Gastroesophageal sphincter (tissue), 4 donors: ENCODE measurements at regions not wholly inside any gene's neighbourhood (a gene's known extent, or its start where the extent isn't known, plus 50 kb on each side); places are given as distances from the start of the nearest gene placed in this dataset.

ENCODE experiments used
- ATAC-seq: fragments of 150-250 bp; one replicate; pipeline ENCODE4 v1.9.1; 2016; ENCODE audit warnings: mild to moderate bottlenecking, moderate library complexity
- H3K27ac ChIP-seq, 4 donors: fragments of 200-600 bp; sonication (generic) in 3 of 4; 1 replicate in 3 of 4; 2 replicates in 1 of 4; pipeline ENCODE4 v1.5.1; 2016 to 2019
- H3K27me3 ChIP-seq: fragments of 200-600 bp; sonication (generic); one replicate; pipeline ENCODE4 v1.5.1; 2019
- H3K36me3 ChIP-seq, 2 donors: fragments of 200-600 bp; sonication (generic); one replicate each; pipeline ENCODE4 v1.5.1; 2019; ENCODE audit warnings: control low read depth in 1 of 2
- H3K4me1 ChIP-seq, 3 donors: fragments of 200-600 bp; sonication (generic); 1 replicate in 2 of 3; 2 replicates in 1 of 3; pipeline ENCODE4 v1.5.1; 2016 to 2019; ENCODE audit warnings: control low read depth in 2 of 3
- H3K4me3 ChIP-seq, 2 donors: fragments of 200-600 bp; sonication (generic); one replicate each; pipeline ENCODE4 v1.5.1; 2019; ENCODE audit warnings: mild to moderate bottlenecking in 1 of 2, moderate library complexity in 1 of 2
- H3K9me3 ChIP-seq, 3 donors: fragments of 200-600 bp; sonication (generic); one replicate each; pipeline ENCODE4 v1.5.1; 2017 to 2019; ENCODE audit warnings: control low read depth in 2 of 3
- CTCF ChIP-seq, 4 experiments: fragments of 200-600 bp in 2 of 4; fragments of 450-650 bp in 2 of 4; sonication (generic) in 1 of 4; IDR thresholded peaks; one replicate each; pipeline ENCODE4 v1.5.1; 2017 to 2019; ENCODE audit warnings: antibody characterized with exemption in 4 of 4, mild to moderate bottlenecking in 2 of 4, moderate library complexity in 2 of 4
- EP300 ChIP-seq: sonication (generic); formaldehyde crosslinking; IDR thresholded peaks from one replicate; pipeline ENCODE4 v1.6.1; 2017; ENCODE audit warnings: antibody characterized with exemption, mild to moderate bottlenecking
- POLR2A ChIP-seq, 2 donors: fragments of 450-650 bp; IDR thresholded peaks; one replicate each; pipeline ENCODE4 v1.6.1; 2017; ENCODE audit warnings: antibody characterized with exemption in 2 of 2, mild to moderate bottlenecking in 2 of 2, moderate library complexity in 1 of 2
- POLR2AphosphoS5 ChIP-seq: sonication (generic); formaldehyde crosslinking; IDR thresholded peaks from one replicate; pipeline ENCODE4 v1.6.1; 2017; ENCODE audit warnings: antibody characterized with exemption
- WGBS, 2 donors: methylation state at CpG; one replicate each; pipeline ENCODE4 v1.1.5; 2018; ENCODE audit warnings: low coverage in 1 of 2; 5-methylcytosine and 5-hydroxymethylcytosine counted together

- no peak overlapping the region for H3K27ac ChIP-seq
- no peak for ATAC-seq
- H3K4me1 ChIP-seq: no peaks in the 10 kb centered on the region
- no peak overlapping the region for H3K4me3 ChIP-seq
- no peak for TF ChIP-seq POLR2A (IDR thresholded peaks at IDR 0.05)
- TF ChIP-seq CTCF (IDR thresholded peaks at IDR 0.05): no peak
- TF ChIP-seq POLR2AphosphoS5: no peak
- TF ChIP-seq EP300: no peak
- no peaks in the 10 kb centered on the region for H3K9me3 ChIP-seq
- H3K36me3 ChIP-seq: no peaks in the 10 kb centered on the region
- H3K27me3 ChIP-seq: peaks cover 14% of the 10 kb centered on the region
- 71 to 80% methylated on average over 1 of the region's 1 CpG for WGBS, 2 donors
These were observed 111.0 kb downstream of the DMAC1 start for GRCh38 chr9:7688626-7689025.

GRCh38 chr9:7676609-7677156, 122.9 kb downstream of the DMAC1 start:
- no peaks in the 10 kb centered on the region for H3K4me1 ChIP-seq
- TF ChIP-seq POLR2AphosphoS5: no peak
- TF ChIP-seq CTCF (IDR thresholded peaks at IDR 0.05): no peak
- no peak for TF ChIP-seq POLR2A (IDR thresholded peaks at IDR 0.05)
- no peak for TF ChIP-seq EP300
- H3K36me3 ChIP-seq: no peaks in the 10 kb centered on the region
- ATAC-seq: no peak
- H3K4me3 ChIP-seq: no peak overlapping the region
- no peaks in the 10 kb centered on the region for H3K27me3 ChIP-seq
- no peaks in the 10 kb centered on the region for H3K9me3 ChIP-seq
- no peak overlapping the region for H3K27ac ChIP-seq
- 75 to 88% methylated on average over 4 of the region's 4 CpGs for WGBS, 2 donors

GRCh38 chr9:7671847-7672246, 127.7 kb downstream of the DMAC1 start:
- WGBS, 2 donors: 65 to 84% methylated on average over 2 of the region's 2 CpGs
- TF ChIP-seq EP300: no peak
- Histone ChIP-seq H3K36me3 (no peaks in the 10 kb centered on the region), H3K27me3 (no peaks in the 10 kb centered on the region), H3K9me3 (no peaks in the 10 kb centered on the region), H3K4me1 (no peaks in the 10 kb centered on the region), H3K27ac (no peak overlapping the region), H3K4me3 (no peak overlapping the region)
- ATAC-seq: no peak

- 63 to 67% methylated on average over 1 of the region's 1 CpG for WGBS, 2 donors
- Histone ChIP-seq H3K36me3 (no peaks in the 10 kb centered on the region), H3K4me3 (no peak overlapping the region), H3K9me3 (no peaks in the 10 kb centered on the region), H3K27ac (no peak overlapping the region), H3K27me3 (no peaks in the 10 kb centered on the region), H3K4me1 (no peaks in the 10 kb centered on the region)
- no peak for ATAC-seq
- TF ChIP-seq POLR2AphosphoS5: no peak
- TF ChIP-seq POLR2A (IDR thresholded peaks at IDR 0.05): no peak
- TF ChIP-seq EP300: no peak
- TF ChIP-seq CTCF (IDR thresholded peaks at IDR 0.05): no peak
These were observed 131.0 kb downstream of the DMAC1 start for GRCh38 chr9:7668541-7668940.

- TF ChIP-seq POLR2A (IDR thresholded peaks at IDR 0.05): no peak
- TF ChIP-seq POLR2AphosphoS5: no peak
- no peak for TF ChIP-seq EP300
- no peak for TF ChIP-seq CTCF (IDR thresholded peaks at IDR 0.05)
- Histone ChIP-seq H3K4me3 (no peak overlapping the region), H3K27ac (no peak overlapping the region), H3K9me3 (no peaks in the 10 kb centered on the region), H3K36me3 (no peaks in the 10 kb centered on the region), H3K4me1 (no peaks in the 10 kb centered on the region), H3K27me3 (no peaks in the 10 kb centered on the region)
- WGBS, 2 donors: 71% methylated on average over 2 of the region's 3 CpGs; no CpG with 5 or more reads in 1 of the 2 donors
- ATAC-seq: no peak
These were observed 133.7 kb downstream of the DMAC1 start for GRCh38 chr9:7665874-7666273.
